ENCODE measurements at regions not wholly inside any gene's neighbourhood (a gene's known extent, or its start where the extent isn't known, plus 50 kb on each side); places are given as distances from the start of the nearest gene placed in this dataset.

GRCh38 chr11:92087725-92088537 lies 136.7 kb upstream of the FAT3 start:
- TF ChIP-seq CTCF (IDR thresholded peaks at IDR 0.05) (no peak), YY1 (IDR thresholded peaks at IDR 0.05; ENCODE audit: low read depth) (no peak), SIN3A (IDR thresholded peaks at IDR 0.05; ENCODE audit: borderline replicate concordance, low read depth, low read length) (no peak), RXRA (IDR thresholded peaks at IDR 0.05; ENCODE audit: borderline replicate concordance, low read depth) (no peak), MAX (IDR thresholded peaks at IDR 0.05; ENCODE audit: low read depth) (no peak), POLR2AphosphoS5 (IDR thresholded peaks at IDR 0.05; ENCODE audit: low read depth, low read length) (no peak), FOXJ3 (CRISPR knock-in tag; IDR thresholded peaks at IDR 0.05) (no peak), PBX3 (IDR thresholded peaks at IDR 0.05) (no peak), ELF1 (IDR thresholded peaks at IDR 0.05) (no peak), USF2 (IDR thresholded peaks at IDR 0.05; ENCODE audit: borderline replicate concordance, low read depth, low read length) (no peak), RCOR1 (IDR thresholded peaks at IDR 0.05; ENCODE audit: low read length) (no peak)

All from SK-N-SH (cell line).